Gastrocnemius medialis (tissue), 4 donors: ENCODE measurements at regions not wholly inside any gene's neighbourhood (a gene's known extent, or its start where the extent isn't known, plus 50 kb on each side); places are given as distances from the start of the nearest gene placed in this dataset.

Experiments used
- ATAC-seq, 2 donors: fragments of 150-250 bp; one replicate each; pipeline ENCODE4 v1.9.1; 2016
- DNase-seq, 2 donors: peaks; one replicate each; pipeline ENCODE4 v3.0.0-alpha.2; 2019
- H3K27ac ChIP-seq, 4 donors: fragments of 200-600 bp; sonication (generic); 1 replicate in 1 of 4; 2 replicates in 3 of 4; pipeline ENCODE4 v1.5.1; 2016 to 2018; ENCODE audit warnings: mild to moderate bottlenecking in 2 of 4, moderate library complexity in 1 of 4
- H3K27me3 ChIP-seq, 3 donors: fragments of 200-600 bp; sonication (generic) in 2 of 3; 1 replicate in 1 of 3; 2 replicates in 2 of 3; pipeline versions ENCODE4 v1.5.1 to v1.6.0; 2016 to 2019; ENCODE audit warnings: mild to moderate bottlenecking in 1 of 3, moderate library complexity in 1 of 3
- H3K36me3 ChIP-seq, 2 donors: fragments of 200-600 bp; sonication (generic) in 1 of 2; one replicate each; pipeline ENCODE4 v1.5.1; 2017 to 2018
- H3K4me1 ChIP-seq, 2 donors: fragments of 200-600 bp; sonication (generic) in 1 of 2; one replicate each; pipeline ENCODE4 v1.5.1; 2016 to 2017; ENCODE audit warnings: mild to moderate bottlenecking in 2 of 2
- H3K4me3 ChIP-seq, 4 donors: fragments of 200-600 bp; sonication (generic) in 3 of 4; 1 replicate in 1 of 4; 2 replicates in 3 of 4; pipeline ENCODE4 v1.5.1; 2016 to 2019; ENCODE audit warnings: mild to moderate bottlenecking in 2 of 4
- H3K9me3 ChIP-seq, 3 donors: fragments of 200-600 bp; sonication (generic) in 2 of 3; 1 replicate in 1 of 3; 2 replicates in 2 of 3; pipeline ENCODE4 v1.5.1; 2016 to 2019
- CTCF ChIP-seq, 5 experiments: fragments of 450-650 bp in 3 of 5; fragments of 200-600 bp in 2 of 5; sonication (generic) in 2 of 5; IDR thresholded peaks in 4 of 5; conservative IDR thresholded peaks in 1 of 5; 1 replicate in 4 of 5; 2 replicates in 1 of 5; pipeline ENCODE4 v1.5.1; 2016 to 2019; ENCODE audit warnings: antibody characterized with exemption in 5 of 5, mild to moderate bottlenecking in 3 of 5, moderate library complexity in 3 of 5
- POLR2A ChIP-seq, 2 donors: fragments of 450-650 bp; IDR thresholded peaks; one replicate each; pipeline ENCODE4 v1.6.1; 2017; ENCODE audit warnings: antibody characterized with exemption in 2 of 2, mild to moderate bottlenecking in 2 of 2, moderate library complexity in 2 of 2
- in situ Hi-C, 4 donors: fragments of 200-750 bp; cut with MboI; loops; one replicate each; pipeline versions ENCODE4 v1.15.0 to v1.8.0; 2017; ENCODE audit warnings: low sequenced_read_pairs in 4 of 4
- intact Hi-C: fragments of 100-400 bp; cut with DNase I; formaldehyde crosslinking; loops from one replicate; pipeline ENCODE4 v1.15.1; 2023; ENCODE audit warnings: low total_unique reads

- intact Hi-C loops (no loop called here), in situ Hi-C loops (no loop called here)
- H3K9me3 ChIP-seq: no peaks in the 10 kb centered on the region
- no peaks in the 10 kb centered on the region for H3K36me3 ChIP-seq
- H3K27ac ChIP-seq: no peak overlapping the region
- no peak for ATAC-seq
- no peak for TF ChIP-seq CTCF (IDR thresholded peaks at IDR 0.05 in 4 of 5, conservative IDR thresholded peaks at IDR 0.05 in 1 of 5)
- TF ChIP-seq POLR2A (IDR thresholded peaks at IDR 0.05): no peak
- no peak for DNase-seq
- H3K4me1 ChIP-seq: peaks cover 0 to 19% of the 10 kb centered on the region in 2 donors
- H3K27me3 ChIP-seq: no peaks in the 10 kb centered on the region
- no peak overlapping the region for H3K4me3 ChIP-seq
These were observed 180.5 kb upstream of the GORAB start for GRCh38 chr1:170351366-170351946.

DNA sequence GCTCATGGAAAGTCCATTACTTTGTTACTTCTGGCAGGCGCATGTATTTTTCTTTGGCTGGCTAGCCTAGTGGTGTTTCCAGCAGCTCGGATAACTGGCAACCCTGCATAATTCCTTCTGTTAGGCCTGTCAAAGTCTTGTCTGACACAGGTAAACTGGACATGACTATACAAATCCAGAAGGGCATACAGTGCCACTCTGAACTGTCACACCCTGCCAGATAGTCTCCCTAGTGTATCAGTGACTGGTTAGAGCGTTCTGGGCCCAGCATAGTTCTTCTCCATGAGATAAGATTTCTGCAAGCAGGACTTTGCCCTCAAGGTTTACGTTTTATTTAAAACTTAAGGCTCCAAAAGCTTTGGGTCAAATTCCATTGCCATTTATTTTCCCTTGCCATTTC is 177.7 kb upstream of the GORAB start:
- in situ Hi-C loops (no loop called here), intact Hi-C loops (no loop called here)
- Histone ChIP-seq H3K9me3 (no peaks in the 10 kb centered on the region), H3K4me1 (peaks cover 0 to 19% of the 10 kb centered on the region in 2 donors), H3K4me3 (no peak overlapping the region), H3K36me3 (no peaks in the 10 kb centered on the region), H3K27me3 (no peaks in the 10 kb centered on the region), H3K27ac (no peak overlapping the region)
- no peak for ATAC-seq
- no peak for DNase-seq
- TF ChIP-seq CTCF (IDR thresholded peaks at IDR 0.05 in 4 of 5, conservative IDR thresholded peaks at IDR 0.05 in 1 of 5) (no peak), POLR2A (IDR thresholded peaks at IDR 0.05) (no peak)

DNA sequence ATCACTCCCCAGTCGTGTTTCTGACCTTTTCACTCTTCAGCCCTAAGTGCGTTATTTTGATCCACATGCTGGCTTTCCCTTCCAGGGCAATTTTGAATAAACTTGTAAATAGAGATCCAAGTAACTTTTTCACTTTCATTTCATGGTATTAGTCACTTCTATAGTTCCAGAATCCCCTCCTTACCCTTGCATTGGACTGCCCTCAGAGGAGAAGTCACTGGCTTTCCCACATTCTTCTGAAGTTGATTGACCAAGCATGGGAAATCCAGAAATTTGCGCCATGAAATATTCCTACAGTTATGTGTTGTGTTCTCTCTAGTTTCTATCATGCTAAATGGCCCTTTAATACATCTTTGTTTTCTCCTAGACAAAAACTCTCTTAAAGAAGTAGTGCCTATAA is 177.3 kb upstream of the GORAB start:
- no peak for ATAC-seq

GRCh38 chr1:170355267-170355801 is 176.6 kb upstream of the GORAB start:
- no peak for DNase-seq
- H3K4me3 ChIP-seq: no peak overlapping the region
- no peaks in the 10 kb centered on the region for H3K9me3 ChIP-seq
- TF ChIP-seq CTCF (IDR thresholded peaks at IDR 0.05 in 4 of 5, conservative IDR thresholded peaks at IDR 0.05 in 1 of 5): no peak
- TF ChIP-seq POLR2A (IDR thresholded peaks at IDR 0.05): no peak
- intact Hi-C loops (no loop called here), in situ Hi-C loops (no loop called here)
- H3K4me1 ChIP-seq: peaks cover 0 to 19% of the 10 kb centered on the region in 2 donors
- H3K36me3 ChIP-seq: no peaks in the 10 kb centered on the region
- no peak overlapping the region for H3K27ac ChIP-seq
- H3K27me3 ChIP-seq: no peaks in the 10 kb centered on the region
- ATAC-seq: no peak

More for the DNA sequence above, 177.3 kb upstream of the GORAB start:
- Histone ChIP-seq H3K36me3 (no peaks in the 10 kb centered on the region), H3K27me3 (no peaks in the 10 kb centered on the region), H3K27ac (no peak overlapping the region), H3K9me3 (no peaks in the 10 kb centered on the region), H3K4me3 (no peak overlapping the region), H3K4me1 (peaks cover 0 to 19% of the 10 kb centered on the region in 2 donors)
- in situ Hi-C loops (no loop called here), intact Hi-C loops (no loop called here)
- no peak for DNase-seq
- TF ChIP-seq POLR2A (IDR thresholded peaks at IDR 0.05) (no peak), CTCF (IDR thresholded peaks at IDR 0.05 in 4 of 5, conservative IDR thresholded peaks at IDR 0.05 in 1 of 5) (no peak)

GRCh38 chr1:170356585-170356984 is 175.4 kb upstream of the GORAB start:
- in situ Hi-C loops (no loop called here), intact Hi-C loops (no loop called here)
- Histone ChIP-seq H3K36me3 (no peaks in the 10 kb centered on the region), H3K4me3 (no peak overlapping the region), H3K4me1 (peaks cover 0 to 14% of the 10 kb centered on the region in 2 donors), H3K27ac (no peak overlapping the region), H3K9me3 (no peaks in the 10 kb centered on the region), H3K27me3 (no peaks in the 10 kb centered on the region)
- TF ChIP-seq CTCF (IDR thresholded peaks at IDR 0.05 in 4 of 5, conservative IDR thresholded peaks at IDR 0.05 in 1 of 5): no peak
- no peak for TF ChIP-seq POLR2A (IDR thresholded peaks at IDR 0.05)
- DNase-seq (no peak), ATAC-seq (no peak)
